HG02885 (cell line): ENCODE measurements at regions not wholly inside any gene's neighbourhood (a gene's known extent, or its start where the extent isn't known, plus 50 kb on each side); places are given as distances from the start of the nearest gene placed in this dataset.
"Not testable (repeated sequence)": the region's sequence is repeated elsewhere in the genome, so short reads cannot be mapped to it uniquely, and the experiment has no call there.

Source experiments
- ATAC-seq: cut with Tn5 transposase; IDR thresholded peaks from one replicate; pipeline ENCODE4 v1.9.1; 2021; ENCODE audit warnings: mild to moderate bottlenecking; ENCODE audit not compliant: unreplicated experiment, poor library complexity

GRCh38 chr18:65215865-65216466 lies 534.8 kb upstream of the CDH7 start:
- ATAC-seq, result no peak

- no peak for ATAC-seq
Observed at GRCh38 chr18:65214456-65214855, 536.4 kb upstream of the CDH7 start.

- no peak for ATAC-seq
Observed at GRCh38 chr18:65206551-65207260, 544.1 kb upstream of the CDH7 start.

- ATAC-seq, result no peak
Observed at GRCh38 chr18:65202091-65202490, 548.7 kb upstream of the CDH7 start.

- ATAC-seq, result no peak
Observed at GRCh38 chr18:65175681-65176080, 575.1 kb upstream of the CDH7 start.

GRCh38 chr18:65162086-65162485 lies 588.7 kb upstream of the CDH7 start:
- not testable (repeated sequence) for ATAC-seq

- no peak for ATAC-seq
Observed at GRCh38 chr18:65146482-65147021, 604.3 kb upstream of the CDH7 start.

GRCh38 chr18:65145312-65145711 lies 605.5 kb upstream of the CDH7 start:
- ATAC-seq, result no peak

GRCh38 chr18:65133610-65134009 lies 617.2 kb upstream of the CDH7 start:
- no peak for ATAC-seq

- ATAC-seq, result no peak
Observed at GRCh38 chr18:65124633-65125032, 626.2 kb upstream of the CDH7 start.

GRCh38 chr18:65103864-65104263 lies 646.9 kb upstream of the CDH7 start:
- ATAC-seq, result no peak

GRCh38 chr18:65093346-65093745 lies 657.5 kb upstream of the CDH7 start:
- ATAC-seq, result no peak

GRCh38 chr18:65091744-65092329 lies 659.0 kb upstream of the CDH7 start:
- peak; percentile 53 for ATAC-seq

- no peak for ATAC-seq
Observed at GRCh38 chr18:65082907-65083306, 667.9 kb upstream of the CDH7 start.

GRCh38 chr18:65081786-65082185 lies 669.0 kb upstream of the CDH7 start:
- ATAC-seq, result no peak

GRCh38 chr18:65073060-65073550 lies 677.7 kb upstream of the CDH7 start:
- ATAC-seq, result no peak

- no peak for ATAC-seq
Observed at GRCh38 chr18:65057439-65058083, 693.3 kb upstream of the CDH7 start.

- no peak for ATAC-seq
Observed at GRCh38 chr18:65056575-65056974, 694.2 kb upstream of the CDH7 start.

- no peak for ATAC-seq
Observed at GRCh38 chr18:65049586-65049985, 701.2 kb upstream of the CDH7 start.

- no peak for ATAC-seq
Observed at GRCh38 chr18:65039578-65039977, 711.2 kb upstream of the CDH7 start.

- ATAC-seq, result no peak
Observed at GRCh38 chr18:65035701-65036100, 715.1 kb upstream of the CDH7 start.
